ENCODE measurements at regions not wholly inside any gene's neighbourhood (a gene's known extent, or its start where the extent isn't known, plus 50 kb on each side); places are given as distances from the start of the nearest gene placed in this dataset.

DNA sequence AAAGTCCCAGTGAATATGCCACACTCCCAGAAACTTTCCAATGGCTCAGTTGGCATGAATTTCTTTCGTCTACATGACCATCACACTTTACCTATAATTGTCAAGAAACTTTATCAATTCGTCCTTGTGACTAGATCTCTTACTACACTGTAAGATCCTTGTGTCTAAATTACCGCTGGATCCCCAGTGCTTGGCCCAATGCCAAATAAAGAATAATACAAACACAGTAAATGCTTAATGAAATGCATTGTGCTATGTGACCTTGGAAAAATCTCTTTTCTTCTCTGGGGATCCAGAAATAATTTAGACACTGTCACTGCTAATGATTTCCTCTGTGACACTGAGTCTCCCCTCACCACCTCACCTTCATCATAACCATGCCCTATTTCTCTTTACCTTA is 137.9 kb downstream of the VSIG4 start:
- TF ChIP-seq, protein P1, sequence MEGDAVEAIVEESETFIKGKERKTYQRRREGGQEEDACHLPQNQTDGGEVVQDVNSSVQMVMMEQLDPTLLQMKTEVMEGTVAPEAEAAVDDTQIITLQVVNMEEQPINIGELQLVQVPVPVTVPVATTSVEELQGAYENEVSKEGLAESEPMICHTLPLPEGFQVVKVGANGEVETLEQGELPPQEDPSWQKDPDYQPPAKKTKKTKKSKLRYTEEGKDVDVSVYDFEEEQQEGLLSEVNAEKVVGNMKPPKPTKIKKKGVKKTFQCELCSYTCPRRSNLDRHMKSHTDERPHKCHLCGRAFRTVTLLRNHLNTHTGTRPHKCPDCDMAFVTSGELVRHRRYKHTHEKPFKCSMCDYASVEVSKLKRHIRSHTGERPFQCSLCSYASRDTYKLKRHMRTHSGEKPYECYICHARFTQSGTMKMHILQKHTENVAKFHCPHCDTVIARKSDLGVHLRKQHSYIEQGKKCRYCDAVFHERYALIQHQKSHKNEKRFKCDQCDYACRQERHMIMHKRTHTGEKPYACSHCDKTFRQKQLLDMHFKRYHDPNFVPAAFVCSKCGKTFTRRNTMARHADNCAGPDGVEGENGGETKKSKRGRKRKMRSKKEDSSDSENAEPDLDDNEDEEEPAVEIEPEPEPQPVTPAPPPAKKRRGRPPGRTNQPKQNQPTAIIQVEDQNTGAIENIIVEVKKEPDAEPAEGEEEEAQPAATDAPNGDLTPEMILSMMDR (IDR thresholded peaks at IDR 0.05), result no peak
- TF ChIP-seq SIN3A (IDR thresholded peaks at IDR 0.05; ENCODE audit: borderline replicate concordance, insufficient read depth, low read depth, low read length), result no peak
